Ishikawa (cell line): ENCODE measurements at regions not wholly inside any gene's neighbourhood (a gene's known extent, or its start where the extent isn't known, plus 50 kb on each side); places are given as distances from the start of the nearest gene placed in this dataset.

ENCODE experiments used
- CEBPB ChIP-seq: IDR thresholded peaks from 2 replicates; pipeline ENCODE4 v1.6.1; 2012
- EGR1 ChIP-seq: IDR thresholded peaks from 2 replicates; pipeline ENCODE4 v1.6.1; 2012
- MAX ChIP-seq: IDR thresholded peaks from 2 replicates; pipeline ENCODE4 v1.6.1; 2012
- RAD21 ChIP-seq: IDR thresholded peaks from 2 replicates; pipeline ENCODE4 v1.6.1; 2012; ENCODE audit warnings: low read depth
- TAF1 ChIP-seq: IDR thresholded peaks from 2 replicates; pipeline ENCODE4 v1.6.1; 2012; ENCODE audit warnings: low read depth, mild to moderate bottlenecking
- YY1 ChIP-seq: IDR thresholded peaks from 2 replicates; pipeline ENCODE4 v1.6.1; 2012; ENCODE audit warnings: low read depth
- TF ChIP-seq, protein P1 (sequence below): IDR thresholded peaks from 2 replicates; pipeline ENCODE4 v1.6.1; 2012
- TF ChIP-seq, protein P2 (sequence below): IDR thresholded peaks from 2 replicates; pipeline ENCODE4 v1.6.1; 2012; ENCODE audit warnings: low read depth, mild to moderate bottlenecking

GRCh38 chr2:188028739-188029138 is 262.9 kb upstream of the GULP1 start:
- TF ChIP-seq RAD21: no peak
- TF ChIP-seq, protein P1, sequence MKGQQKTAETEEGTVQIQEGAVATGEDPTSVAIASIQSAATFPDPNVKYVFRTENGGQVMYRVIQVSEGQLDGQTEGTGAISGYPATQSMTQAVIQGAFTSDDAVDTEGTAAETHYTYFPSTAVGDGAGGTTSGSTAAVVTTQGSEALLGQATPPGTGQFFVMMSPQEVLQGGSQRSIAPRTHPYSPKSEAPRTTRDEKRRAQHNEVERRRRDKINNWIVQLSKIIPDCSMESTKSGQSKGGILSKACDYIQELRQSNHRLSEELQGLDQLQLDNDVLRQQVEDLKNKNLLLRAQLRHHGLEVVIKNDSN: no peak
- TF ChIP-seq MAX: no peak
- no peak for TF ChIP-seq TAF1
- no peak for TF ChIP-seq CEBPB
- TF ChIP-seq EGR1: no peak
- no peak for TF ChIP-seq YY1
- TF ChIP-seq, protein P2, sequence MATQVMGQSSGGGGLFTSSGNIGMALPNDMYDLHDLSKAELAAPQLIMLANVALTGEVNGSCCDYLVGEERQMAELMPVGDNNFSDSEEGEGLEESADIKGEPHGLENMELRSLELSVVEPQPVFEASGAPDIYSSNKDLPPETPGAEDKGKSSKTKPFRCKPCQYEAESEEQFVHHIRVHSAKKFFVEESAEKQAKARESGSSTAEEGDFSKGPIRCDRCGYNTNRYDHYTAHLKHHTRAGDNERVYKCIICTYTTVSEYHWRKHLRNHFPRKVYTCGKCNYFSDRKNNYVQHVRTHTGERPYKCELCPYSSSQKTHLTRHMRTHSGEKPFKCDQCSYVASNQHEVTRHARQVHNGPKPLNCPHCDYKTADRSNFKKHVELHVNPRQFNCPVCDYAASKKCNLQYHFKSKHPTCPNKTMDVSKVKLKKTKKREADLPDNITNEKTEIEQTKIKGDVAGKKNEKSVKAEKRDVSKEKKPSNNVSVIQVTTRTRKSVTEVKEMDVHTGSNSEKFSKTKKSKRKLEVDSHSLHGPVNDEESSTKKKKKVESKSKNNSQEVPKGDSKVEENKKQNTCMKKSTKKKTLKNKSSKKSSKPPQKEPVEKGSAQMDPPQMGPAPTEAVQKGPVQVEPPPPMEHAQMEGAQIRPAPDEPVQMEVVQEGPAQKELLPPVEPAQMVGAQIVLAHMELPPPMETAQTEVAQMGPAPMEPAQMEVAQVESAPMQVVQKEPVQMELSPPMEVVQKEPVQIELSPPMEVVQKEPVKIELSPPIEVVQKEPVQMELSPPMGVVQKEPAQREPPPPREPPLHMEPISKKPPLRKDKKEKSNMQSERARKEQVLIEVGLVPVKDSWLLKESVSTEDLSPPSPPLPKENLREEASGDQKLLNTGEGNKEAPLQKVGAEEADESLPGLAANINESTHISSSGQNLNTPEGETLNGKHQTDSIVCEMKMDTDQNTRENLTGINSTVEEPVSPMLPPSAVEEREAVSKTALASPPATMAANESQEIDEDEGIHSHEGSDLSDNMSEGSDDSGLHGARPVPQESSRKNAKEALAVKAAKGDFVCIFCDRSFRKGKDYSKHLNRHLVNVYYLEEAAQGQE: no peak
